ENCODE measurements at regions not wholly inside any gene's neighbourhood (a gene's known extent, or its start where the extent isn't known, plus 50 kb on each side); places are given as distances from the start of the nearest gene placed in this dataset.

GRCh38 chr10:129258283-129258923 is 208.6 kb upstream of the MGMT start:
- DNase-seq (ENCODE audit: low read depth in 4 of 4, low spot score in 3 of 4): no peak

- DNase-seq (ENCODE audit: low read depth in 4 of 4, low spot score in 3 of 4): no peak
These were observed 207.8 kb upstream of the MGMT start for GRCh38 chr10:129259128-129259815.

- DNase-seq (ENCODE audit: low read depth in 4 of 4, low spot score in 3 of 4): no peak
These were observed 194.9 kb upstream of the MGMT start for GRCh38 chr10:129272176-129272575.

DNA sequence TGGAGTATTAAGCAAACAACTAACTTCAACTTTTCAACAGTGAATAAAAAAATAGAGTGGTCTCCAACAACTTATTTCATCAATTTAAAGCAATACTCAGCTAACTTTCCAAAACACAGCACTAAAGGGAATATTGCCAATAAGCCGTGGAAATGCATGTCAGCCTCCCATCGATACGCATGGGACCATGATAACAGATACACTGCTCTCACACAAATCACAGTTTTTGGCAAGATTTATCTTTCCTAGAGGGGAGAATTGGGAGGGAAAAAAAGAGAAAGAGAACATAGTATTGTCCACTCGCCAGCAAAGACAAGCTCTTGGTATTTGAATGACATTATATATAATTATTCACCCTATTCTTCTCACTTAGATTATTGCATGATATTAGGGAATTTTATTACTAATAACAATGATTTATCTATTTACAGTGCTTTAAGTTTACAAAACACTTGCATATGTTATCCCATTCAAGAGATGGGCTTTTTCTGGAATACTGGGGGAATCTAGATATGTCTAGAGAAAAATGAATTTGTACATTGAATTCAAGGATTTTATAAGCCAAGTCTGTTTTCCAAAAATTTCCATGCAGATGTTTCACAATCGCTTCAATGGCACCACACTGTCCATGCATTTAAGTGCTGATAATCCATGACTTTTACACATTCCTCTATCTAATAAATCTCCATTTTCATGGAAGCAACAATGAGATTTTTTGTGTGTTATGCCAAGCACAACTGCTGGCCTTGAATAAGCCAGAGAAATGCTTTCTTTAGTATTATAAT is 194.0 kb upstream of the MGMT start:
- no peak for DNase-seq (ENCODE audit: low read depth in 4 of 4, low spot score in 3 of 4)

- no peak for DNase-seq (ENCODE audit: low read depth in 4 of 4, low spot score in 3 of 4)
These were observed 193.2 kb upstream of the MGMT start for GRCh38 chr10:129273860-129274259.

DNA sequence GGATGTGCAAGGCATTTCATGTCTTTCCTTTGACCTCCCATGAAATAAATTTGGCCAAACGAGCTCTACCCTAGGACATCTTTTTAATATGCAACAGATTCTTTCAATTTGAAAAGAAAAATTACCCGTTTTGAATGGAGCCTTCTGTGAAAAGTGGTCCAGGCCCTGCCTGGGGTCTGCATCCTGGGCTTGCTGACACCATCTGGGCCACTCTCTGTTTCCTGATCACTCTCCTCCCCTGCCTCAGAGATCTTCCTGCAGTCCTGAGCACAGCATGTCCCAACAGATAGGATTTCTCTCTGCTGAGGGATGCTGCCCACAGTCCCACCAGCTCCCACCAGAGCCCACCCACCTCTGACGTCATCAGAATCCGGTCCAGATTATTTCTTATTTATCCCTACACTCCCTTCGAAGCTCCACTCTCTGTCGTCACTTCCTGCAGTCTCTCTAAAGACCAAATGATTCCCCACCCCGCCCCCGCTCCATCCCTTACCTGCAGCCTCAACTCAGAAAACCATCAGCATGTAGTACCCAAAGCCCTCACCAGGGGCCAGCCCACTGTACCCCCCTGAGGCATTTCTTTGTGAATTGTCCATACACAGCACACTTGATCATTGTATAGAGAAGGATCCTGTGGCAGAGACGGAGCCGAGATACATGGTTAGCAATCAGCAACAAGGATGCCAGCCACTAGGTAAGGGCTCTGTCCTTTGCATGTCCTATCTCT is 192.1 kb upstream of the MGMT start:
- no peak for DNase-seq (ENCODE audit: low read depth in 4 of 4, low spot score in 3 of 4)

- DNase-seq (ENCODE audit: low read depth in 4 of 4, low spot score in 3 of 4): no peak
These were observed 191.2 kb upstream of the MGMT start for GRCh38 chr10:129275886-129276285.

DNA sequence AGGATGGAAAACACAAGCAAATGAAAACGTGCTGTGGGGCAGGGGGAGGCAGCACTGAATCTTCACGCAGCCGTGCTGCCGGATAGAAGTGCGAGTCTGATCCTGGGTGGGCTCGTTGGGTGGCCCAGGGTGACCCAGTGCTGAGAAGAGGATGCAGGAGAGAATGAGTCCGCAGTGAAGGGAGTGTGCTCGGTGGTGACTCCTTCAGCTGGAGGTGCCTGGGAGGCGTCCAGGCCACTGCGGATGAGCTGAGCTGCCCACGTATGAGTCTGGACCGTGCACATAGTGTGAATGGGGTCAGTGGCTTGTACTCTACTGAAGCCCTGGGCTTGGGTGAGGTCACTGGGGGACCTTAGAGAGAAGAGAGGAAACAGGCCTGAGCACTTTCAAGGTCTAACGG is 190.0 kb upstream of the MGMT start:
- DNase-seq (ENCODE audit: low read depth in 4 of 4, low spot score in 3 of 4): no peak

- no peak for DNase-seq (ENCODE audit: low read depth in 4 of 4, low spot score in 3 of 4)
These were observed 189.2 kb upstream of the MGMT start for GRCh38 chr10:129277841-129278240.

DNA sequence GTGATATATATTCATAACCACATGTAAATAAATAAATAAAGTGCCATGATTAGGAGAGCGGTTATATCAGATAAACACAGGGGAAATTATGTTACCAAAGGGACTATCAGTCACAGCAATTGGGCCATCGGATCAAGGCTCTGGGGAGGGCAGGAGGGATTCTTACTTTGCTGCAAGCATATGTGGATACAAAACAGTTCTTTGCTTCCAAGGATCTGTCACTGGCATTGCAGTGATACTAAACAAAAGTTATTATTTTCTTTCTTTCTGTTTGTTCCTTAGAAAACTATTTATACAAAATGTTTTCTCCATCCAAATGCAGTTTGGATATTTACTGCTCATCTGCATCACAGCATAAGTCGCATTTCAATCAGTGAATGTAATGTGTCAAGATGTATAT is 188.4 kb upstream of the MGMT start:
- no peak for DNase-seq (ENCODE audit: low read depth in 4 of 4, low spot score in 3 of 4)

DNA sequence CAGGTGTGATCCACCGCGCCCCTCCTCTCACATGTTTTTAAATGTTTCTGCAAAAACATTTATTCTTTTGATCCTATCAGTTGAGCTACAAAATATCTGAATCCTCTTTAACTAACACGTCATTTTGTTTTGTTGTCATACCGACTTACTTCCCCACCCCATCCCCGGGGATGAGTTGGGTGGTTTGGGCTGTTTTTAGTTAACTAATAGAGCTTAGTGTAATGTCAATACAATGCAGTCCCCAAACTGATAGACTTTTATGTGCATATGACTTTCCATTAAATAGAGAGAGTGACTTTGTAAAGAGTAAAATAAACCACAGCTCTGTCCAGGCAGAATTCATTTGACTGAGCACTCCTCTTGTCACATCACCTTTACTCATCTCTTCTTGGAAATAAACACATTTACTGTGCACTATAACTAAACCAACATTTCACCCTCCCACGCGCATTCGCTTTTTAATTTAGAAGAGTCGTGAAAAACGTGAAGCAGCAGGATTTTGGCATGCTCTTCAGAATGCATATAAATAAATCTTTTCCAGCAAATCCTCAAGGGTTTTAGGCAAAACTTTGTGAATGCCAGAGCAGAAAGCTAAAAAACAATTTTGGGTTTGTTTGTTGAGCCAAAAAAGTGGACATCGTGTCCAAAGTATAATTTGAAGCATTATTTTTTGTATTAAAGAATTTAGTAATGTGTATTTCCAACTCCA is 187.4 kb upstream of the MGMT start:
- no peak for DNase-seq (ENCODE audit: low read depth in 4 of 4, low spot score in 3 of 4)

- DNase-seq (ENCODE audit: low read depth in 4 of 4, low spot score in 3 of 4): no peak
These were observed 186.9 kb upstream of the MGMT start for GRCh38 chr10:129280155-129280502.

DNA sequence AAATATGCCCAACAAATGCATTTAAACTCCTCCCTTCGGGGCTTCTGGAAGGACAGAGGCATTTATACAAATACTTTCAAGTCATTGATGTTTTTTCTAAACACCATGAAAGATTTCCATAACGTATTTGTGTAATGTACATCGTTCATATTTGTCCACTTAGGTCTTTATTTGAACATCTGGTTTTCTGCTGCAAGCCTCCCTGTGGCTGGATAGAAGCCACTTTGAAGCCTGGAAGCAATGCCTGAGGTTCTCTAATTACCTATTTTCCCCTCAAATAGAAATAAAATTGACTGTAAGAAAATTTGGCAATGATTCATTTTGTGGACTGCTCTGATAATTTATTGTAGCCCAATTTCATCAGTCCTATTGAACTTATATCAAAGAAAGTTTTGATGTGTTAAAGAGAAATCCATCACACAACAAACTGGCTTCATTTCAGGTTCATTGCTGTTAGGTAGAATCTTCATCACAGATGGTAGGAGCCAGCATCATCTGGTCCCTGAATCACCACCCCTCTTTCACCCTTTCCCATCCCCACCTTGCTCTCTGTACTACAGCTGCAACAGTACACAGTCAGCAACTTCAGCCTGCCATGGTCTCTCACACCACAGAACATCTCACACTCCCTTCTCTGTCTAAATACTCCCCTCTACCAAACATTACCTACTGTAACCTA is 186.0 kb upstream of the MGMT start:
- DNase-seq (ENCODE audit: low read depth in 4 of 4, low spot score in 3 of 4): no peak

- DNase-seq (ENCODE audit: low read depth in 4 of 4, low spot score in 3 of 4): no peak
These were observed 181.6 kb upstream of the MGMT start for GRCh38 chr10:129285459-129285858.

- no peak for DNase-seq (ENCODE audit: low read depth in 4 of 4, low spot score in 3 of 4)
These were observed 177.9 kb upstream of the MGMT start for GRCh38 chr10:129288999-129289584.

GRCh38 chr10:129293991-129294700 is 172.9 kb upstream of the MGMT start:
- DNase-seq (ENCODE audit: low read depth in 4 of 4, low spot score in 3 of 4): no peak

- no peak for DNase-seq (ENCODE audit: low read depth in 4 of 4, low spot score in 3 of 4)
These were observed 172.1 kb upstream of the MGMT start for GRCh38 chr10:129294944-129295343.

- DNase-seq (ENCODE audit: low read depth in 4 of 4, low spot score in 3 of 4): no peak
These were observed 162.0 kb upstream of the MGMT start for GRCh38 chr10:129305046-129305445.

- no peak for DNase-seq (ENCODE audit: low read depth in 4 of 4, low spot score in 3 of 4)
These were observed 159.9 kb upstream of the MGMT start for GRCh38 chr10:129307141-129307540.

Data from right renal pelvis (tissue), 4 donors.